ENCODE measurements at regions not wholly inside any gene's neighbourhood (a gene's known extent, or its start where the extent isn't known, plus 50 kb on each side); places are given as distances from the start of the nearest gene placed in this dataset.

DNA sequence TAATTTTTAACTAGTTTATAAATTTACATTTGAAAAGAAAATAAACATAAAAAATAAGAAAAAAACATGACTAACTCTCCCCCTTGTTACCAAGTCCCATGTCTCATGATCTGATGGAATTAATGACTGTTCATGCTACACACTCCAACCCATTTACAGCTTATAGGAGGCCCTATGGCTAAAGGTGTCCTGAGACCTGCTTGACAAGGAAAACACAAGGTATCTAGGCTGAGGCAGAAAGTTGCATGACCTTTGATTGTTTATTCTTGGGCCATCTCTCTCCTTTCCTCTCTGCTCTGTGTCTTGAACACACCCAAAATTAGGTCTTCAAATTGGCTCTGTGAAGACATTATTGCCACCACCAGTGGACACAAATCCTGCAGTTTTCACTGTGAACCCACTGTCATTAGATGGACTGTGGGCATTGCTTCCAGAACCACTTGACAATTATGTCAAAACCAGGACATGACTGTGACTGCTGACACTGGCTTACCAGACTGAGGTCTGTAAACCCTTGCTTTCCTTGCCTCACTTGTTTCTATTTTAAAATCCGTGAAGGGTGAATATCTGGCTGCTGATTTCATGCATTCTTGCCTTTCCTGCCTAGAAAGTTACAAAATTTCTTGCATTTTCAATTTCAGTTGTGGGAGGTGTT is 386.5 kb upstream of the SPRY2 start:
- Histone ChIP-seq H3K9ac (ENCODE audit: low read length) (no peak overlapping the region), H3K27ac (ENCODE audit: low read depth, low read length) (no peak overlapping the region), H3K4me3 (ENCODE audit: low read depth in 1 of 2, low read length in 2 of 2) (no peak overlapping the region), H3K4me1 (ENCODE audit: insufficient read depth, low read length) (no peaks in the 10 kb centered on the region), H3K9me3 (ENCODE audit: low read length) (no peaks in the 10 kb centered on the region), H3K36me3 (ENCODE audit: insufficient read depth, low read length) (no peaks in the 10 kb centered on the region), H3K27me3 (ENCODE audit: control insufficient read depth in 1 of 2, insufficient read depth in 2 of 2, low read length in 2 of 2) (no peaks in the 10 kb centered on the region)

DNA sequence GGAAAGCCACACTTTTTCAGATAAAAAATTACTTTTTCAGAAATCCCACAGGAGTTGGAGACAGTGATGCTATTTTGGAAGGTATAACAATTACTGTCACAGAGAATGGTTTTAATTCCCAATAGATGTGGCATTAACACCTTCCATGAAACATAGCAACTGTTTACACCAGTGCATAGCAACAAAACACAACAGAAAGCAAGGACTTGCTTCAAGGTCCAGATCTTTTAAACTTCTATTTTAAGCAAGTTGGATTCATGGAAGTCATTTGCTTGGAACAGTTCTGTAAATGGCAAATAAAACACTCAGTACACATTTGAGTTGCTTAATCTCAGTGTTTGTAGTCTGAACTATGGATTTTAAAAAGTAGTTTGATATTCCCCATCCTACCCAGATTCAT is 385.9 kb upstream of the SPRY2 start:
- H3K36me3 ChIP-seq (ENCODE audit: insufficient read depth, low read length) = no peaks in the 10 kb centered on the region
- no peaks in the 10 kb centered on the region for H3K9me3 ChIP-seq (ENCODE audit: low read length)
- no peak overlapping the region for H3K9ac ChIP-seq (ENCODE audit: low read length)
- H3K27me3 ChIP-seq (ENCODE audit: control insufficient read depth in 1 of 2, insufficient read depth in 2 of 2, low read length in 2 of 2) = no peaks in the 10 kb centered on the region
- H3K4me1 ChIP-seq (ENCODE audit: insufficient read depth, low read length) = no peaks in the 10 kb centered on the region
- H3K27ac ChIP-seq (ENCODE audit: low read depth, low read length) = no peak overlapping the region
- no peak overlapping the region for H3K4me3 ChIP-seq (ENCODE audit: low read depth in 1 of 2, low read length in 2 of 2)

DNA sequence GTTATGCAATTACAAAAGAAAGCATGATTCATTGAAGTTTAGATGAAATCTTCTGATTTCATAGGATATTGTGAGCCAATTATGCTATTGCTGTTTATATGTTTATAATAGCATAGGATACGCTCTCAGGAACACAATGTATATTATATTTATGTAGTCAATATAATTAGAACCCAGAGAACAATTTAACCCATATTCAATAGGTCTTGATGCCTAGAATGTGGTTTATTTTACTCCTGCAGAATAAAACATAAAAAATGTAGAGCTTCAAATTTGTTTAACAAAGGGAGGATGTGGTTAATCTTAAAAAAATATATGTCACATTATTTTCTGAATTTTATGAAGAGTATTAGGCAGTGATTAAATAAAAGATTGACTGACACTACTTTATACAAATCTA is 380.8 kb upstream of the SPRY2 start:
- Histone ChIP-seq H3K9me3 (ENCODE audit: low read length) (no peaks in the 10 kb centered on the region), H3K36me3 (ENCODE audit: insufficient read depth, low read length) (no peaks in the 10 kb centered on the region), H3K9ac (ENCODE audit: low read length) (no peak overlapping the region), H3K27me3 (ENCODE audit: control insufficient read depth in 1 of 2, insufficient read depth in 2 of 2, low read length in 2 of 2) (no peaks in the 10 kb centered on the region), H3K27ac (ENCODE audit: low read depth, low read length) (no peak overlapping the region), H3K4me3 (ENCODE audit: low read depth in 1 of 2, low read length in 2 of 2) (no peak overlapping the region), H3K4me1 (ENCODE audit: insufficient read depth, low read length) (no peaks in the 10 kb centered on the region)

DNA sequence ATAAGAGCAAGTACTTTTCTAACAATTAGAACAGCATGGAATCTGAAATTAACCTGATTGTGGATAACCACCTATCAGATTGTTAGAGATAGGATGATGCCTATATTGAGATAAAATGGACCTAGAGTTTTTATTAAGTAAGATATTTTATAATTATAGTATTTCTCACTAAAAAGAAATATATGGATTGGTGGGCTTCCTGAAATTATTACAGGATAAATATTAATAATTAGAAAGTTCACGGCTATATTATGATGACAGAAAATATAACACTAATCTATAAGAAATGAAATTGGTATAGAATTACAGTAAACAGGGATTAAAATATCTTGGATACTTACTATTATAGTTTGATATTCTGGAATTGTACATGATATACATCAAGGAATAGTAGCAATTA is 378.0 kb upstream of the SPRY2 start:
- Histone ChIP-seq H3K27me3 (ENCODE audit: control insufficient read depth in 1 of 2, insufficient read depth in 2 of 2, low read length in 2 of 2) (no peaks in the 10 kb centered on the region), H3K4me1 (ENCODE audit: insufficient read depth, low read length) (no peaks in the 10 kb centered on the region), H3K9ac (ENCODE audit: low read length) (no peak overlapping the region), H3K36me3 (ENCODE audit: insufficient read depth, low read length) (no peaks in the 10 kb centered on the region), H3K4me3 (ENCODE audit: low read depth in 1 of 2, low read length in 2 of 2) (no peak overlapping the region), H3K27ac (ENCODE audit: low read depth, low read length) (no peak overlapping the region), H3K9me3 (ENCODE audit: low read length) (no peaks in the 10 kb centered on the region)

DNA sequence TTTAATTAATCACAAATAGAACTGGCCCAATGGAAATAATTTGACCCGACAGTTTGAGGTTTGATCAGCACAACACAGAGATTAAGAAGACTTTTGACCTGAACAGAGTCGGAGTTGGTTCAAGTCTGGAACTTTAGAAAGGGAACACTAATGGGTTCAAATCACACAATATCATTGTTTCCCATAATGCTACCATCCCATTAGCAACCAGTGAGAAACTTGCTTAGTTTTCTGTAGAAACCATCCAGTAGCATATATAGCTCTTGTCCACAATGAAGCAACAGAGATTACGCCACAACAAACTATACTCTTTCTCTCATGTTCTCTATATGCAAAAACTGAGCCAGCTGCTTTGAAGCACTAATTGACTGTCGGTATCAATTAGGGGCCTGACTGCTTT is 376.9 kb upstream of the SPRY2 start:
- Histone ChIP-seq H3K4me3 (ENCODE audit: low read depth in 1 of 2, low read length in 2 of 2) (no peak overlapping the region), H3K4me1 (ENCODE audit: insufficient read depth, low read length) (no peaks in the 10 kb centered on the region), H3K27ac (ENCODE audit: low read depth, low read length) (no peak overlapping the region), H3K27me3 (ENCODE audit: control insufficient read depth in 1 of 2, insufficient read depth in 2 of 2, low read length in 2 of 2) (no peaks in the 10 kb centered on the region), H3K9me3 (ENCODE audit: low read length) (no peaks in the 10 kb centered on the region), H3K9ac (ENCODE audit: low read length) (no peak overlapping the region), H3K36me3 (ENCODE audit: insufficient read depth, low read length) (no peaks in the 10 kb centered on the region)

DNA sequence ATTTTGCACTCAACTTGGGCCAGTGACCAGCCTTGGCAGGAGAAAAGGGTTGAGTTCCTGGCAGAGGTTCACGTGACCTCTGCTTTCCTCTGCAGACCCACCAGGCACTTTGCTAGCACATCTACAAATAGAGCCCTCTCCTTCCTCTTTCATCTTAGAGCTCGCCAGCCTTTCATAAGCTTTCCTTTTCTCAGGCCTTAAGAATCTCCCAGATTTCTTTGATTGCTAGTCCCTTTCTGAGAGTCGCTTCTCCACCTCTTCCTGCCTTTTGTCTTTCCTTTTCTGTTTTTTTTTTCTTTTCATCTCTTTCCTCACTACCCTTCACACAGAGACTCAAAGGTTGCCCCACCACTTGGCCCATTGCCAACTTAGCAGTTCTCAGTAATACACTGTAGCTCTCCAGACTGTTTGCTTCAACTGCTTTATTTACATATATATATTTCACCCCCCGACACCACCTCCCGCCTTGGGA is 375.7 kb upstream of the SPRY2 start:
- H3K4me1 ChIP-seq (ENCODE audit: insufficient read depth, low read length) = no peaks in the 10 kb centered on the region
- H3K36me3 ChIP-seq (ENCODE audit: insufficient read depth, low read length) = no peaks in the 10 kb centered on the region
- H3K9ac ChIP-seq (ENCODE audit: low read length) = no peak overlapping the region
- H3K27me3 ChIP-seq (ENCODE audit: control insufficient read depth in 1 of 2, insufficient read depth in 2 of 2, low read length in 2 of 2) = no peaks in the 10 kb centered on the region
- no peak overlapping the region for H3K4me3 ChIP-seq (ENCODE audit: low read depth in 1 of 2, low read length in 2 of 2)
- H3K9me3 ChIP-seq (ENCODE audit: low read length) = no peaks in the 10 kb centered on the region
- no peak overlapping the region for H3K27ac ChIP-seq (ENCODE audit: low read depth, low read length)

DNA sequence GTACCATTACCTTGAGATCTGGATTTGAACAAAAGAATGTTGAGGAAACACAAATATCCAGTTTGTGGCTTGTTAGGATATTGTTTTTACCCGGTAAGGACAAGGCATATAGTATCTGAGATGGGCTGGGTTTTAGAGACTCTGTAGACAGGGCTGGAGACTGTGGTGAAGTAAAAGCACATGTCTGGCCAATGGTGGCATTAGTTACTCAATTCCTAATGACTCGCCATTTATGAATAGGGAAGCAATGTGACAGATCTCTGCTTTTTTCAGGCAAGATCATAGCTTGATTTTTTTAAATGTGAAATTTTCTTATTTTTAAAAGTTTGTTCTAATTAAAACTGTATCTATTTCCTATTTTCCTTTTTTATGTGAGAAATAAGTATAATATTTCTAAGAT is 371.1 kb upstream of the SPRY2 start:
- Histone ChIP-seq H3K4me1 (ENCODE audit: insufficient read depth, low read length) (no peaks in the 10 kb centered on the region), H3K36me3 (ENCODE audit: insufficient read depth, low read length) (no peaks in the 10 kb centered on the region), H3K27ac (ENCODE audit: low read depth, low read length) (no peak overlapping the region), H3K9ac (ENCODE audit: low read length) (no peak overlapping the region), H3K27me3 (ENCODE audit: control insufficient read depth in 1 of 2, insufficient read depth in 2 of 2, low read length in 2 of 2) (no peaks in the 10 kb centered on the region), H3K4me3 (ENCODE audit: low read depth in 1 of 2, low read length in 2 of 2) (no peak overlapping the region), H3K9me3 (ENCODE audit: low read length) (no peaks in the 10 kb centered on the region)

DNA sequence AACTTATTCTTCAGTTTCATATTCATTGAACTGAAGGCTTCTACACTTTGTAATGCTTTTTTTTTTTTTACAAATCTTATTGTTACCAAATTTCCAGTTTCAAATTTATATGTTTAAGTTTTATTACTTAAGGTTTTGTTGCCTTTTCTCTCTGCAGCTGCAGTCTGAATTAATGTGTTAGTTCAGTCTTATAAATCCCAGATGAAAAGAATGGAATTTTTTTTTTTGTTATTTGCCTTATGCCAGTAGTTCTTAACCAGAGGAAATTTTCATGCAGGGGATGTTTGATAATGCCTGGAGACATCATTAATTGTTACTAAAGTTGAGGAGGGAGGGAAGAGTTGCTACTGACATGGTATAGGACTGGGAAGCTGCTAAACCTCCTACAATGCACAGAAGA is 367.9 kb upstream of the SPRY2 start:
- Histone ChIP-seq H3K36me3 (ENCODE audit: insufficient read depth, low read length) (no peaks in the 10 kb centered on the region), H3K9me3 (ENCODE audit: low read length) (no peaks in the 10 kb centered on the region), H3K4me1 (ENCODE audit: insufficient read depth, low read length) (no peaks in the 10 kb centered on the region), H3K4me3 (ENCODE audit: low read depth in 1 of 2, low read length in 2 of 2) (no peak overlapping the region), H3K9ac (ENCODE audit: low read length) (no peak overlapping the region), H3K27ac (ENCODE audit: low read depth, low read length) (no peak overlapping the region), H3K27me3 (ENCODE audit: control insufficient read depth in 1 of 2, insufficient read depth in 2 of 2, low read length in 2 of 2) (no peaks in the 10 kb centered on the region)

DNA sequence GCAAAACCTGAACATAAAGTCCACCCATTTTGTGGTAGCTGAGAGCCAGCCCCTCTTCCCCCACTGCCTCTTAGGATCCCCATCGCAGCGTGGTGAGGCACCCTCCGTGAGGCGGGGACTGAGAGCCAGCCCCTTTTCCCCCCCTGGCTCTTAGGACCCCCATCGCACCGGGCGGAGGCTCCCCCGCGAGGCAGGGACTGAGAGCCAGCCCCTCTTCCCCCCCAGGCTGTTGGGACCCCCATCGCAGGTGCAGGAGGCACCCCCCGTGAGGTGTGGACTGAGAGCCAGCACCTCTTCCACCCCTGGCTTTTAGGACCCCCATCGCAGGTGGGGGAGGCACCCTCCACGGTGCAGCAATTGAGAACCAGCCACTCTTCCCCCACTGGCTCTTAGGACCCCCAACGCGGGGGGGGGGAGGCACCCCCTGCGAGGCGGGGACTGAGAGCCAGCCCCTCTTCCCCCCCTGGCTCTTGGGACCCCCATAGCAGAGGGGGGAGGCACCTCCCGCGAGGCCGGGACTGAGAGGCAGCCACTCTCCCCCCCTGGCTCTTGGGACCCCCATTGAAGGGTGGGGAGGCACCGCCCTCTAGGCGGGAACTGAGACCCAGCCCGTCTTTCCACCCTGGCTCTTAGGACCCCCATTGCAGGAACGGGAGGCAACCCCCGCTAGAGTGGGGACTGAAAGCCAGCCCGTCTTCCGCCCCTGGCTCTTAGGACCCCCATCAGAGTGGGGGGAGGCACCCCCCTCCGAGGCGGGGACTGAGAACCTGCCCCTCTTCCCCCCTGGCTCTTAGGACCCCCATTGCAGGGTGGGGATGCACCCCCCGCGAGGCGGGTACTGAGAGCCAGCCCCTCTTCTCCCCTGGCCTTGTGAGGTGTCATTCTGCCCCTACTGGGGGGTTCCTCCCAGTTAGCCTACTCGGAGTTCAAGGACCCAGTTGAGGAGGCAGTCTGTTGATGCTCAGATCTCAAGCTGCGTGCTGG is 366.4 kb upstream of the SPRY2 start:
- H3K27me3 ChIP-seq (ENCODE audit: control insufficient read depth in 1 of 2, insufficient read depth in 2 of 2, low read length in 2 of 2) = no peaks in the 10 kb centered on the region
- no peaks in the 10 kb centered on the region for H3K4me1 ChIP-seq (ENCODE audit: insufficient read depth, low read length)
- no peaks in the 10 kb centered on the region for H3K9me3 ChIP-seq (ENCODE audit: low read length)
- no peak overlapping the region for H3K4me3 ChIP-seq (ENCODE audit: low read depth in 1 of 2, low read length in 2 of 2)
- H3K9ac ChIP-seq (ENCODE audit: low read length) = no peak overlapping the region
- H3K27ac ChIP-seq (ENCODE audit: low read depth, low read length) = no peak overlapping the region
- no peaks in the 10 kb centered on the region for H3K36me3 ChIP-seq (ENCODE audit: insufficient read depth, low read length)

DNA sequence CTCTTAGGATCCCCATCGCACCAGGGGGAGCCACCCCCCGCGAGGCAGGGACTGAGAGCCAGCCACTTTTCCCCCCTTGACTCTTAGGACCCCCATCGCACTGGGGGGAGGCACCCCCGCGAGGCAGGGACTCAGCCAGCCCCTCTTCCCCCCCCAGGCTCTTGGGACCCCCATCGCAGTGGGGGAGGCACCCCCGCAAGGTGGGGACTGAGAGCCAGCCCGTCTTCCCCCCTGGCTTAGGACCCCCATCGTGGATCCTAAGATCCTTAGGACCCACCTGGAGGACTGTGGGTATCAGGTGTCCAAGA is 365.2 kb upstream of the SPRY2 start:
- Histone ChIP-seq H3K9me3 (ENCODE audit: low read length) (no peaks in the 10 kb centered on the region), H3K36me3 (ENCODE audit: insufficient read depth, low read length) (no peaks in the 10 kb centered on the region), H3K27ac (ENCODE audit: low read depth, low read length) (no peak overlapping the region), H3K4me3 (ENCODE audit: low read depth in 1 of 2, low read length in 2 of 2) (no peak overlapping the region), H3K9ac (ENCODE audit: low read length) (no peak overlapping the region), H3K27me3 (ENCODE audit: control insufficient read depth in 1 of 2, insufficient read depth in 2 of 2, low read length in 2 of 2) (no peaks in the 10 kb centered on the region), H3K4me1 (ENCODE audit: insufficient read depth, low read length) (no peaks in the 10 kb centered on the region)

DNA sequence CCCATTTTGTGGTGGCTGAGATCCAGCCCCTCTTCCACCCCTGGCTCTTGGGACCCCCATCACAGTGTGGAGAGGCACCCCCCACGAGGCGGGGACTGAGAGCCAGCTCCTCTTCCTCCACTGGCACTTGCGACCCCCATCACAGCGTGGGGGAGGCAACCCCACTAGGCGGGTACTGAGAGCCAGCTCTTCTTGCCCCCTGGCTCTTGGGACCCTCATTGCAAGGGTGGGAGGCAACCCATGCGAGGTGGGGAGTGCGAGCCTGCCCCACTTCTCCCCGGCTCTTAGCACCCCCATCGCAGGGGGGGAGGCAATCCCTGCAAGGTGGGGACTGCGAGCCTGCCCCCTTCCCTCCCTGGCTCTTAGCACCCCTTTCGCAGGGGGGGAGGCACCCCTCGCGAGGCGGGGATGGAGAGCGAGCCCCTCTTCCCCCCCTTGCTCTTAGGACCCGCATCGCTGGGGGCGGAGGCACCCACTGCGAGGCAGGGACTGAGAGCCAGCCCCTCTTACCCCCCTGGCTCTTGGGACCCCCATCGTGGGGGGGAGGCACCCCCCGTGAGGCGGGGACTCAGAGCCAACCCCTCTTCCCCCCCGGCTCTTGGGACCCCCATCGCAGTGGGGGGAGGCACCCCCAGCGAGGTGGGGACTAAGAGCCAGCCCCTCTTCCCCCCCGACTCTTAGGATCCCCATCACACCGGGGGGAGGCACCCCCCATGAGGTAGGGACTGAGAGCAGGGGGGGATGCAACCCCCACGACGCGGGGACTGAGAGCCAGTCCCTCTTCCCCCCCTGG is 364.6 kb upstream of the SPRY2 start:
- H3K27me3 ChIP-seq (ENCODE audit: control insufficient read depth in 1 of 2, insufficient read depth in 2 of 2, low read length in 2 of 2) = no peaks in the 10 kb centered on the region
- no peak overlapping the region for H3K27ac ChIP-seq (ENCODE audit: low read depth, low read length)
- H3K4me1 ChIP-seq (ENCODE audit: insufficient read depth, low read length) = no peaks in the 10 kb centered on the region
- no peak overlapping the region for H3K4me3 ChIP-seq (ENCODE audit: low read depth in 1 of 2, low read length in 2 of 2)
- no peaks in the 10 kb centered on the region for H3K36me3 ChIP-seq (ENCODE audit: insufficient read depth, low read length)
- H3K9me3 ChIP-seq (ENCODE audit: low read length) = no peaks in the 10 kb centered on the region
- no peak overlapping the region for H3K9ac ChIP-seq (ENCODE audit: low read length)

All from muscle layer of colon (tissue), 2 donors.